ENCODE measurements at regions not wholly inside any gene's neighbourhood (a gene's known extent, or its start where the extent isn't known, plus 50 kb on each side); places are given as distances from the start of the nearest gene placed in this dataset.

GRCh38 chr4:155479835-155480234 lies 103.1 kb upstream of the MAP9 start:
- Histone ChIP-seq H3K9me3 (ENCODE audit: control insufficient read depth, low read depth, low read length) (no peaks in the 10 kb centered on the region), H3K9me1 (ENCODE audit: control insufficient read depth, extremely low read depth, insufficient read depth, low read length) (no peaks in the 10 kb centered on the region), H3K9ac (ENCODE audit: control insufficient read depth, extremely low read depth, insufficient read depth, low read length) (no peak overlapping the region), H3K4me3 (ENCODE audit: control insufficient read depth in 2 of 3, extremely low read depth in 1 of 3, insufficient read depth in 2 of 3, low read depth in 1 of 3, low read length in 3 of 3) (no peak overlapping the region), H4K20me1 (ENCODE audit: control insufficient read depth, extremely low read depth, insufficient read depth, low read length) (no peaks in the 10 kb centered on the region), H3K4me2 (ENCODE audit: control insufficient read depth, extremely low read depth, insufficient read depth, low read depth, low read length) (no peak overlapping the region), H3K27ac (ENCODE audit: control insufficient read depth, insufficient read depth, low read length) (no peak overlapping the region), H3K4me1 (ENCODE audit: control insufficient read depth, extremely low read depth, insufficient read depth, low read length) (no peaks in the 10 kb centered on the region), H3K36me3 (ENCODE audit: control insufficient read depth in 2 of 2, extremely low read depth in 1 of 2, insufficient read depth in 2 of 2, low read length in 2 of 2) (no peaks in the 10 kb centered on the region), H3K79me2 (ENCODE audit: control insufficient read depth, insufficient read depth, low read length) (no peaks in the 10 kb centered on the region), H2AFZ (ENCODE audit: control insufficient read depth, low read length) (no peak overlapping the region), H3K27me3 (ENCODE audit: control insufficient read depth, extremely low read depth, insufficient read depth, low read length) (no peaks in the 10 kb centered on the region)
- FAIRE-seq, result no peak
- DNase-seq (ENCODE audit: low read depth, low spot score), result no peak
- TF ChIP-seq, protein P1, sequence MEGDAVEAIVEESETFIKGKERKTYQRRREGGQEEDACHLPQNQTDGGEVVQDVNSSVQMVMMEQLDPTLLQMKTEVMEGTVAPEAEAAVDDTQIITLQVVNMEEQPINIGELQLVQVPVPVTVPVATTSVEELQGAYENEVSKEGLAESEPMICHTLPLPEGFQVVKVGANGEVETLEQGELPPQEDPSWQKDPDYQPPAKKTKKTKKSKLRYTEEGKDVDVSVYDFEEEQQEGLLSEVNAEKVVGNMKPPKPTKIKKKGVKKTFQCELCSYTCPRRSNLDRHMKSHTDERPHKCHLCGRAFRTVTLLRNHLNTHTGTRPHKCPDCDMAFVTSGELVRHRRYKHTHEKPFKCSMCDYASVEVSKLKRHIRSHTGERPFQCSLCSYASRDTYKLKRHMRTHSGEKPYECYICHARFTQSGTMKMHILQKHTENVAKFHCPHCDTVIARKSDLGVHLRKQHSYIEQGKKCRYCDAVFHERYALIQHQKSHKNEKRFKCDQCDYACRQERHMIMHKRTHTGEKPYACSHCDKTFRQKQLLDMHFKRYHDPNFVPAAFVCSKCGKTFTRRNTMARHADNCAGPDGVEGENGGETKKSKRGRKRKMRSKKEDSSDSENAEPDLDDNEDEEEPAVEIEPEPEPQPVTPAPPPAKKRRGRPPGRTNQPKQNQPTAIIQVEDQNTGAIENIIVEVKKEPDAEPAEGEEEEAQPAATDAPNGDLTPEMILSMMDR (optimal IDR thresholded peaks at IDR 0.05 in 1 of 3, IDR thresholded peaks at IDR 0.05 in 1 of 3, conservative IDR thresholded peaks at IDR 0.05 in 1 of 3; ENCODE audit: extremely low read depth in 1 of 3, insufficient read depth in 2 of 3, low read length in 3 of 3), result no peak
- TF ChIP-seq EZH2 (IDR thresholded peaks at IDR 0.05; ENCODE audit: low read length), result no peak
- dilution Hi-C loops (cut with MboI; ENCODE audit: extremely low pct_ligation_motif_present, low sequenced_read_pairs), result no loop called here

GRCh38 chr4:155478336-155478835 lies 101.6 kb upstream of the MAP9 start:
- FAIRE-seq, result no peak
- dilution Hi-C loops (cut with MboI; ENCODE audit: extremely low pct_ligation_motif_present, low sequenced_read_pairs), result no loop called here
- Histone ChIP-seq H3K4me2 (ENCODE audit: control insufficient read depth, extremely low read depth, insufficient read depth, low read depth, low read length) (no peak overlapping the region), H3K36me3 (ENCODE audit: control insufficient read depth in 2 of 2, extremely low read depth in 1 of 2, insufficient read depth in 2 of 2, low read length in 2 of 2) (no peaks in the 10 kb centered on the region), H3K27me3 (ENCODE audit: control insufficient read depth, extremely low read depth, insufficient read depth, low read length) (no peaks in the 10 kb centered on the region), H4K20me1 (ENCODE audit: control insufficient read depth, extremely low read depth, insufficient read depth, low read length) (no peaks in the 10 kb centered on the region), H3K9me1 (ENCODE audit: control insufficient read depth, extremely low read depth, insufficient read depth, low read length) (no peaks in the 10 kb centered on the region), H3K4me3 (ENCODE audit: control insufficient read depth in 2 of 3, extremely low read depth in 1 of 3, insufficient read depth in 2 of 3, low read depth in 1 of 3, low read length in 3 of 3) (no peak overlapping the region), H3K27ac (ENCODE audit: control insufficient read depth, insufficient read depth, low read length) (no peak overlapping the region), H3K9me3 (ENCODE audit: control insufficient read depth, low read depth, low read length) (no peaks in the 10 kb centered on the region), H2AFZ (ENCODE audit: control insufficient read depth, low read length) (no peak overlapping the region), H3K9ac (ENCODE audit: control insufficient read depth, extremely low read depth, insufficient read depth, low read length) (no peak overlapping the region), H3K4me1 (ENCODE audit: control insufficient read depth, extremely low read depth, insufficient read depth, low read length) (no peaks in the 10 kb centered on the region), H3K79me2 (ENCODE audit: control insufficient read depth, insufficient read depth, low read length) (no peaks in the 10 kb centered on the region)
- TF ChIP-seq, protein P1 (optimal IDR thresholded peaks at IDR 0.05 in 1 of 3, IDR thresholded peaks at IDR 0.05 in 1 of 3, conservative IDR thresholded peaks at IDR 0.05 in 1 of 3; ENCODE audit: extremely low read depth in 1 of 3, insufficient read depth in 2 of 3, low read length in 3 of 3), result no peak
- no peak for TF ChIP-seq EZH2 (IDR thresholded peaks at IDR 0.05; ENCODE audit: low read length)
- DNase-seq (ENCODE audit: low read depth, low spot score), result no peak
